ENCODE measurements at regions not wholly inside any gene's neighbourhood (a gene's known extent, or its start where the extent isn't known, plus 50 kb on each side); places are given as distances from the start of the nearest gene placed in this dataset.
A peak's percentile ranks its signal among the peaks of the same experiment; 100 is the strongest.

- no peak overlapping the region for H3K9ac ChIP-seq
- no peaks in the 10 kb centered on the region for H4K20me1 ChIP-seq
- H3K27me3 ChIP-seq = no peaks in the 10 kb centered on the region
- no peak overlapping the region for H3K27ac ChIP-seq
- H3K4me3 ChIP-seq = no peak overlapping the region
- H3K4me1 ChIP-seq = peaks cover 0 to 9% (median 8%) of the 10 kb centered on the region in 10 experiments; a peak in 12 of 20 replicates
- no peaks in the 10 kb centered on the region for H3K9me3 ChIP-seq (replicated peaks in 1 of 11)
- no peaks in the 10 kb centered on the region for H3K36me3 ChIP-seq
- no peak for TF ChIP-seq Cebpa-rat (IDR thresholded peaks at IDR 0.05)
- H3K4me2 ChIP-seq = peak overlapping the region in 5 of 11 experiments; percentile 0 to 47 (median 4); a peak in 6 of 22 replicates
These were observed 125.4 kb upstream of the NPVF start for GRCh38 chr7:25353732-25354131.

GRCh38 chr7:25356534-25357151 lies 128.4 kb upstream of the NPVF start:
- no peaks in the 10 kb centered on the region for H3K27me3 ChIP-seq
- no peak overlapping the region for H3K9ac ChIP-seq
- no peak for TF ChIP-seq Cebpa-rat (IDR thresholded peaks at IDR 0.05)
- no peak overlapping the region for H3K27ac ChIP-seq
- H3K4me3 ChIP-seq = no peak overlapping the region
- H4K20me1 ChIP-seq = no peaks in the 10 kb centered on the region
- H3K9me3 ChIP-seq (replicated peaks in 1 of 11) = no peaks in the 10 kb centered on the region
- H3K4me2 ChIP-seq = no peak overlapping the region
- no peaks in the 10 kb centered on the region for H3K36me3 ChIP-seq
- H3K4me1 ChIP-seq = peaks cover 0 to 9% (median 8%) of the 10 kb centered on the region in 10 experiments; a peak in 12 of 20 replicates

- Histone ChIP-seq H4K20me1 (no peaks in the 10 kb centered on the region), H3K27me3 (no peaks in the 10 kb centered on the region), H3K9me3 (replicated peaks in 1 of 11) (no peaks in the 10 kb centered on the region), H3K4me2 (no peak overlapping the region), H3K36me3 (no peaks in the 10 kb centered on the region), H3K9ac (no peak overlapping the region), H3K4me1 (peaks cover 0 to 8% (median 7%) of the 10 kb centered on the region in 10 experiments; a peak in 12 of 20 replicates), H3K4me3 (no peak overlapping the region), H3K27ac (no peak overlapping the region)
- no peak for TF ChIP-seq Cebpa-rat (IDR thresholded peaks at IDR 0.05)
These were observed 130.6 kb upstream of the NPVF start for GRCh38 chr7:25358926-25359325.

- H3K27me3 ChIP-seq = no peaks in the 10 kb centered on the region
- H3K9me3 ChIP-seq (replicated peaks in 1 of 11) = no peaks in the 10 kb centered on the region
- peaks cover 0 to 2% (median under 1%) of the 10 kb centered on the region in 10 experiments; a peak in 5 of 20 replicates for H3K4me1 ChIP-seq
- no peak overlapping the region for H3K4me3 ChIP-seq
- H3K4me2 ChIP-seq = no peak overlapping the region
- no peak overlapping the region for H3K27ac ChIP-seq
- no peaks in the 10 kb centered on the region for H3K36me3 ChIP-seq
- no peak for TF ChIP-seq Cebpa-rat (IDR thresholded peaks at IDR 0.05)
- no peaks in the 10 kb centered on the region for H4K20me1 ChIP-seq
- H3K9ac ChIP-seq = no peak overlapping the region
These were observed 131.3 kb upstream of the NPVF start for GRCh38 chr7:25359471-25360059.

GRCh38 chr7:25360451-25360850 lies 132.2 kb upstream of the NPVF start:
- H3K9ac ChIP-seq = no peak overlapping the region
- H3K27me3 ChIP-seq = no peaks in the 10 kb centered on the region
- H3K4me2 ChIP-seq = no peak overlapping the region
- no peak overlapping the region for H3K4me3 ChIP-seq
- H3K9me3 ChIP-seq (replicated peaks in 1 of 11) = no peaks in the 10 kb centered on the region
- no peaks in the 10 kb centered on the region for H4K20me1 ChIP-seq
- no peaks in the 10 kb centered on the region for H3K36me3 ChIP-seq
- H3K27ac ChIP-seq = no peak overlapping the region
- H3K4me1 ChIP-seq = no peaks in the 10 kb centered on the region
- no peak for TF ChIP-seq Cebpa-rat (IDR thresholded peaks at IDR 0.05)

GRCh38 chr7:25361387-25361786 lies 133.1 kb upstream of the NPVF start:
- Histone ChIP-seq H3K4me3 (no peak overlapping the region), H4K20me1 (no peaks in the 10 kb centered on the region), H3K27me3 (no peaks in the 10 kb centered on the region), H3K36me3 (no peaks in the 10 kb centered on the region), H3K4me2 (no peak overlapping the region), H3K9me3 (replicated peaks in 1 of 11) (no peaks in the 10 kb centered on the region), H3K9ac (no peak overlapping the region), H3K4me1 (peaks cover 0 to 4% (median 2%) of the 10 kb centered on the region in 10 experiments; a peak in 9 of 20 replicates), H3K27ac (no peak overlapping the region)
- no peak for TF ChIP-seq Cebpa-rat (IDR thresholded peaks at IDR 0.05)

GRCh38 chr7:25361863-25362262 lies 133.6 kb upstream of the NPVF start:
- no peak overlapping the region for H3K9ac ChIP-seq
- no peaks in the 10 kb centered on the region for H3K9me3 ChIP-seq (replicated peaks in 1 of 11)
- H3K4me2 ChIP-seq = no peak overlapping the region
- TF ChIP-seq Cebpa-rat (IDR thresholded peaks at IDR 0.05) = no peak
- no peaks in the 10 kb centered on the region for H4K20me1 ChIP-seq
- no peak overlapping the region for H3K4me3 ChIP-seq
- no peak overlapping the region for H3K27ac ChIP-seq
- H3K36me3 ChIP-seq = no peaks in the 10 kb centered on the region
- peaks cover 0 to 9% (median 5%) of the 10 kb centered on the region in 10 experiments; a peak in 9 of 20 replicates for H3K4me1 ChIP-seq
- H3K27me3 ChIP-seq = no peaks in the 10 kb centered on the region

GRCh38 chr7:25368599-25369201 lies 140.4 kb upstream of the NPVF start:
- no peaks in the 10 kb centered on the region for H3K36me3 ChIP-seq
- H3K4me1 ChIP-seq = peaks cover 0 to 9% (median 5%) of the 10 kb centered on the region in 10 experiments; a peak in 9 of 20 replicates
- H3K27me3 ChIP-seq = no peaks in the 10 kb centered on the region
- H3K9me3 ChIP-seq (replicated peaks in 1 of 11) = peaks cover 33 to 45% (median 37%) of the 10 kb centered on the region in 11 experiments
- no peak overlapping the region for H3K27ac ChIP-seq
- H3K9ac ChIP-seq = no peak overlapping the region
- TF ChIP-seq Cebpa-rat (IDR thresholded peaks at IDR 0.05) = no peak
- H4K20me1 ChIP-seq = no peaks in the 10 kb centered on the region
- H3K4me2 ChIP-seq = no peak overlapping the region
- no peak overlapping the region for H3K4me3 ChIP-seq

GRCh38 chr7:25369786-25370185 lies 141.5 kb upstream of the NPVF start:
- TF ChIP-seq Cebpa-rat (IDR thresholded peaks at IDR 0.05) = no peak
- H3K27me3 ChIP-seq = no peaks in the 10 kb centered on the region
- peaks cover 0 to 9% (median 5%) of the 10 kb centered on the region in 10 experiments; a peak in 9 of 20 replicates for H3K4me1 ChIP-seq
- H3K36me3 ChIP-seq = no peaks in the 10 kb centered on the region
- H3K4me2 ChIP-seq = no peak overlapping the region
- no peak overlapping the region for H3K9ac ChIP-seq
- no peak overlapping the region for H3K27ac ChIP-seq
- no peaks in the 10 kb centered on the region for H4K20me1 ChIP-seq
- H3K9me3 ChIP-seq (replicated peaks in 1 of 11) = peaks cover 33 to 45% (median 37%) of the 10 kb centered on the region in 11 experiments
- no peak overlapping the region for H3K4me3 ChIP-seq

Measured in BLaER1 treated with 17β-estradiol and CSF1 and Interleukin-3, amounts not matched to agents 10 nM and 100 nM (cell line).